Astrocyte (in vitro differentiated cells and primary cell): ENCODE measurements at regions not wholly inside any gene's neighbourhood (a gene's known extent, or its start where the extent isn't known, plus 50 kb on each side); places are given as distances from the start of the nearest gene placed in this dataset.

ENCODE experiments used
- DNase-seq: peaks from one replicate; pipeline ENCODE4 v3.0.0-alpha.2; 2010; ENCODE audit warnings: low read depth
- FAIRE-seq: peaks from 2 replicates; lab custom pipeline; 2011; peaks lifted over from hg19 to GRCh38; lab: Jason Lieb, UNC
- H2AFZ ChIP-seq: 2 replicates; pipeline ENCODE4 v1.6.0; 2012; ENCODE audit warnings: low read depth, low read length, inconsistent platforms
- H3K27ac ChIP-seq: 2 replicates; pipeline ENCODE4 v1.5.1; 2011; ENCODE audit warnings: low read depth, low read length, inconsistent platforms
- H3K27me3 ChIP-seq: 2 replicates; pipeline ENCODE4 v1.6.0; 2011; ENCODE audit warnings: low read length, inconsistent platforms; ENCODE audit not compliant: insufficient read depth
- H3K36me3 ChIP-seq: 2 replicates; pipeline ENCODE4 v1.5.1; 2011; ENCODE audit warnings: low read length, inconsistent platforms; ENCODE audit not compliant: insufficient read depth
- H3K4me1 ChIP-seq: 2 replicates; pipeline ENCODE4 v1.5.1; 2011; ENCODE audit warnings: low read length, inconsistent platforms; ENCODE audit not compliant: insufficient read depth
- H3K4me2 ChIP-seq: 2 replicates; pipeline ENCODE4 v1.6.0; 2012; ENCODE audit warnings: low read length, inconsistent platforms
- H3K4me3 ChIP-seq: 2 replicates; pipeline ENCODE4 v1.5.1; 2011; ENCODE audit warnings: low read depth, mild to moderate bottlenecking, low read length, inconsistent platforms; ENCODE audit not compliant: insufficient read depth
- H3K79me2 ChIP-seq: 2 replicates; pipeline ENCODE4 v1.6.0; 2012; ENCODE audit warnings: mild to moderate bottlenecking, low read length, inconsistent platforms; ENCODE audit not compliant: insufficient read depth
- H3K9ac ChIP-seq: 2 replicates; pipeline ENCODE4 v1.6.0; 2012; ENCODE audit warnings: mild to moderate bottlenecking, low read length, inconsistent platforms
- H3K9me3 ChIP-seq: 2 replicates; pipeline ENCODE4 v1.5.1; 2012; ENCODE audit warnings: low read depth, mild to moderate bottlenecking, low read length, inconsistent platforms; ENCODE audit not compliant: insufficient read depth
- H4K20me1 ChIP-seq: 2 replicates; pipeline ENCODE4 v1.6.0; 2012; ENCODE audit warnings: low read length, inconsistent platforms; ENCODE audit not compliant: insufficient read depth
- H3K27ac Mint-ChIP-seq: one replicate; pipeline ENCODE4 v1.8.0; 2021; ENCODE audit warnings: mild to moderate bottlenecking, mixed read lengths; ENCODE audit not compliant: unreplicated experiment
- H3K27me3 Mint-ChIP-seq: one replicate; pipeline ENCODE4 v1.8.0; 2021; ENCODE audit warnings: low read depth, mixed read lengths; ENCODE audit not compliant: unreplicated experiment
- H3K36me3 Mint-ChIP-seq: one replicate; pipeline ENCODE4 v1.8.0; 2021; ENCODE audit warnings: low read depth, mixed read lengths; ENCODE audit not compliant: unreplicated experiment
- H3K4me1 Mint-ChIP-seq: one replicate; pipeline ENCODE4 v1.8.0; 2021; ENCODE audit warnings: low read depth, mixed read lengths; ENCODE audit not compliant: unreplicated experiment
- H3K4me3 Mint-ChIP-seq: one replicate; pipeline ENCODE4 v1.8.0; 2021; ENCODE audit warnings: mild to moderate bottlenecking, moderate library complexity, mixed read lengths; ENCODE audit not compliant: unreplicated experiment
- H3K9me3 Mint-ChIP-seq: one replicate; pipeline ENCODE4 v1.8.0; 2021; ENCODE audit warnings: mild to moderate bottlenecking, mixed read lengths; ENCODE audit not compliant: unreplicated experiment
- CTCF ChIP-seq: IDR thresholded peaks from 2 replicates; pipeline ENCODE4 v1.5.1; 2011; ENCODE audit warnings: low read depth, mild to moderate bottlenecking, inconsistent platforms, low read length, moderate library complexity; ENCODE audit not compliant: insufficient read depth
- EZH2 ChIP-seq: IDR thresholded peaks from 2 replicates; pipeline ENCODE4 v1.6.1; 2012; ENCODE audit warnings: mild to moderate bottlenecking, low read length, inconsistent platforms; ENCODE audit not compliant: insufficient read depth

DNA sequence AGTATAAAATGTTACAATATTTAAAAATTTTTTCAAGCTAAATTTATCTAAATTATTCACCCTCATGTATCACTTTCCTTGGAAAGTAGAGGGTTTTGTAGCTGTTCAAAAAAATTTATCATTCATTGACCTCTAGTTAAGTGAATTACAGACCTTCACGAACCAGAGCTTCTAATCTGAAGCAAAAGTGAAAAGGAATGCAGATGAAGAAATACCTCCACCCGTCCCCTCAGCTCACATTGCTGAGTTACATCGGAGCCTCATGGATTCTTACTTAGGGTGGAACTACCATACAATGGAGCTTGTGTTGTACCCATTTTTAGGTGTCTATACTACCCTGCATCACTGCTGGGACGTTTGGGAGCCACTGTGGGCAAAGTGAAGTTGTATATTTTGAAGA, 146.2 kb upstream of the NEDD9 start:
- Mint-ChIP-seq H3K4me1 (no peaks in the 10 kb centered on the region), H3K9me3 (peaks cover 16% of the 10 kb centered on the region), H3K4me3 (no peak overlapping the region), H3K27me3 (no peaks in the 10 kb centered on the region), H3K36me3 (peaks cover 3% of the 10 kb centered on the region), H3K27ac (no peak overlapping the region)
- H4K20me1 ChIP-seq: no peaks in the 10 kb centered on the region
- no peaks in the 10 kb centered on the region for H3K27me3 ChIP-seq
- H3K9ac ChIP-seq: no peak overlapping the region
- H3K27ac ChIP-seq: no peak overlapping the region
- no peaks in the 10 kb centered on the region for H3K79me2 ChIP-seq
- H2AFZ ChIP-seq: no peak overlapping the region
- FAIRE-seq (no peak), DNase-seq (no peak)
- TF ChIP-seq CTCF (no peak), EZH2 (no peak)
- H3K4me1 ChIP-seq: no peaks in the 10 kb centered on the region
- no peaks in the 10 kb centered on the region for H3K9me3 ChIP-seq
- no peaks in the 10 kb centered on the region for H3K36me3 ChIP-seq
- H3K4me2 ChIP-seq: no peak overlapping the region
- no peak overlapping the region for H3K4me3 ChIP-seq

DNA sequence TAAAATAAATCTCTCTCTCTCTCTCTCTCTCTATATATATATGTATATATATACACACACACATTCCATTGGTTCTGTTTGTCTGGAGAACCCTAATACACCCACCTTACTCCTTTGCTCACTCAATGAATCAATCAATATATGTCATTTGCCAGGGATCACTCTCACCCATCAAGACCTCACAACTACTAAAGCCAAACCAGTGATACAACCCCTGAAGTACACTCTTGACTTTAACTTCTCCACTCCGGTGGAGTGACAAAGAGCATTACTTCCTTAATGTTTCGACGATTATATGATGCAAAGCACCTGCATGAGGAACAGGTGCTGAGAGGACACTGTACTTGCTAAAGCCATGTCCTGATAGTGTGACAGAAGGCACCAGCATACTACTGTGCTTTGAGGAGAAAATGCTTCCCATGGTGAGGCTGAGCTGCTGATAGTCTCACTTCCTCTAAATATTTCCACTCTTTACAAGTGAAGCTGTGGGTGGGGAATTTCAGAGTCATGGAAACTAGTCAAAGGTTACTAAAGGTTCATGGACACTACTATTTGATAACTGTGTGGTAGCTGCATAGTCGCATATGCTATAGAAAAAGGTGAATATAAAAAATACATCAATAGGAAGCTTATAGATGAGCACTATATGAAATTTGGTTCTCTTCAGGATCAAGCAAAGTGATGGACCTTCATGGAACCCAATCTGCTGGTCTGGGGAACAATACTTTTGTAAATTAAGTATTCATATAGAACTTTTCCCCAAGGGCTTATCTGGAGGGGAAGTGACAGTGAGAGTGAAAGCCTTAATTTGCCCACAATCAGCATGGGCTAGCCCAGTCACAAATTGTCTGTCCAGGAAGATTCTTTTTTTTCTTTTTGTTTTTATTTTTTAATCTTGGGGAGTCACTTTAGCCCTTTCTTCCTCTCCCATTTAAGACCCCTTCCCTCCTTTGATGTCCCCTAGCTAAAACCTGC, 141.9 kb upstream of the NEDD9 start:
- no peak for DNase-seq
- H3K4me1 Mint-ChIP-seq: peaks cover 10% of the 10 kb centered on the region

More for the DNA sequence above, 141.9 kb upstream of the NEDD9 start:
- no peaks in the 10 kb centered on the region for H3K9me3 ChIP-seq
- no peak overlapping the region for H3K27ac Mint-ChIP-seq
- no peaks in the 10 kb centered on the region for H3K27me3 Mint-ChIP-seq
- H3K4me3 Mint-ChIP-seq: no peak overlapping the region
- no peak overlapping the region for H2AFZ ChIP-seq
- FAIRE-seq: no peak
- no peaks in the 10 kb centered on the region for H3K4me1 ChIP-seq
- TF ChIP-seq EZH2 (no peak), CTCF (no peak)
- H3K4me2 ChIP-seq: no peak overlapping the region
- H3K36me3 Mint-ChIP-seq: no peaks in the 10 kb centered on the region
- no peaks in the 10 kb centered on the region for H4K20me1 ChIP-seq
- peaks cover 19% of the 10 kb centered on the region for H3K9me3 Mint-ChIP-seq
- H3K4me3 ChIP-seq: no peak overlapping the region
- H3K9ac ChIP-seq: no peak overlapping the region
- no peaks in the 10 kb centered on the region for H3K27me3 ChIP-seq
- H3K36me3 ChIP-seq: no peaks in the 10 kb centered on the region
- no peaks in the 10 kb centered on the region for H3K79me2 ChIP-seq
- H3K27ac ChIP-seq: no peak overlapping the region
